ENCODE measurements at regions not wholly inside any gene's neighbourhood (a gene's known extent, or its start where the extent isn't known, plus 50 kb on each side); places are given as distances from the start of the nearest gene placed in this dataset.
"Not testable (repeated sequence)": the region's sequence is repeated elsewhere in the genome, so short reads cannot be mapped to it uniquely, and the experiment has no call there.

DNA sequence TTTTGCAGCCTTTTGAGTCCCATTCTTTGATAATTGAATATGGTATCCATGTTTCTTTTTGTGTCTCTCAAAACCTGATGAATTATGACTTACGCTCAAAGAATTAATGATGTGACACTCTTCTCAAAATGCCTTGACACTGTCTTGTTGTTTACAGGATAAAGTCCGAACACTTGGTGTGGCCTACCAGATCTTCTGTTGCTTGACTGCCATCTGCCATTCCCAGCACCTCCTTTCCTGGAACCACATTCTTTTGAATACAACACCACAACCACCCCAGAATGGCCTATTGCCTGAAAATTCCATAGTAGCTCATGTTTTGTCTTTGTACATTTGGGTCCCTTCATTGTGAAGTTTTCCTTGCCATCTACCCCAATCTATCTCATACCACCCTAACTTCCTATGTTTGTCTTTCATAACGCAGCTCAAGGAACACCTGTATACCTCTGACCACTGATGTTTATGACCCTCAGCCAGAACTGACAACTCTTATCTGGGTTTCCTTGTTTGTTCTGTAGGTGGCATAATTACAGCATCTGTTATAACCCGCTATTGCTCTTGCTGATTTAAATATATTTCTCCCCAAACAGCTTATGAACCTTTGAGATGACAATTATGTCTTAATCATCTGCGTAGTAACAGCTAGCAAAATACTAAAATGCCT lies 991.3 kb downstream of the RAB28 start:
- H3K27me3 ChIP-seq: no peaks in the 10 kb centered on the region
- TF ChIP-seq, protein P1, sequence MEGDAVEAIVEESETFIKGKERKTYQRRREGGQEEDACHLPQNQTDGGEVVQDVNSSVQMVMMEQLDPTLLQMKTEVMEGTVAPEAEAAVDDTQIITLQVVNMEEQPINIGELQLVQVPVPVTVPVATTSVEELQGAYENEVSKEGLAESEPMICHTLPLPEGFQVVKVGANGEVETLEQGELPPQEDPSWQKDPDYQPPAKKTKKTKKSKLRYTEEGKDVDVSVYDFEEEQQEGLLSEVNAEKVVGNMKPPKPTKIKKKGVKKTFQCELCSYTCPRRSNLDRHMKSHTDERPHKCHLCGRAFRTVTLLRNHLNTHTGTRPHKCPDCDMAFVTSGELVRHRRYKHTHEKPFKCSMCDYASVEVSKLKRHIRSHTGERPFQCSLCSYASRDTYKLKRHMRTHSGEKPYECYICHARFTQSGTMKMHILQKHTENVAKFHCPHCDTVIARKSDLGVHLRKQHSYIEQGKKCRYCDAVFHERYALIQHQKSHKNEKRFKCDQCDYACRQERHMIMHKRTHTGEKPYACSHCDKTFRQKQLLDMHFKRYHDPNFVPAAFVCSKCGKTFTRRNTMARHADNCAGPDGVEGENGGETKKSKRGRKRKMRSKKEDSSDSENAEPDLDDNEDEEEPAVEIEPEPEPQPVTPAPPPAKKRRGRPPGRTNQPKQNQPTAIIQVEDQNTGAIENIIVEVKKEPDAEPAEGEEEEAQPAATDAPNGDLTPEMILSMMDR (IDR thresholded peaks at IDR 0.05): no peak
- TF ChIP-seq EP300 (IDR thresholded peaks at IDR 0.05) (no peak), POLR2A (IDR thresholded peaks at IDR 0.05) (no peak)
- WGBS, 2 donors: 90 to 92% methylated on average over 5 of the region's 5 CpGs

DNA sequence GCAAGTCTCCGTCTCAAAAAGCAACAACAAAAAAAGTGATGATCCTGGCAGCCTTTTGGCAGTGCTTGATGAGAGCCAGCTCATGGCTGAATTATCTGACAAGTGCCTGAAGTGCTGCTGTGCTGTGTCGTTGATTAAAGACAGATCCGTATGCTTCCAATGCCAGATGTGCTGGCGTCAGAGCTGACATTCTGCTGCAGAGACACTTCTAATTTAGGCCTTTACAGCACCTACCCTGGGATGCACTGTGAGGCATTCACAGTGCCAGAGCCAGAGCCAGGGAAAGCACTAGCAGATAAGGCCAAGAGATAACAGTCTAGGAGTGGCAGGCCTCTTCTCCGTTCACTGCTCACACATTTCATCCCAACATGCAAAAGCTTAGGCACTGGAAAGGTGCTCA lies 995.5 kb downstream of the RAB28 start:
- no peaks in the 10 kb centered on the region for H3K36me3 ChIP-seq
- no peak overlapping the region for H3K27ac ChIP-seq
- 33 to 44% methylated on average over 5 of the region's 5 CpGs for WGBS, 2 donors
- no peaks in the 10 kb centered on the region for H3K9me3 ChIP-seq
- DNase-seq (ENCODE audit: low spot score in 2 of 2): no peak
- no peak overlapping the region for H3K4me3 ChIP-seq
- TF ChIP-seq EP300 (IDR thresholded peaks at IDR 0.05) (no peak), POLR2A (IDR thresholded peaks at IDR 0.05) (no peak)
- TF ChIP-seq, protein P1 (IDR thresholded peaks at IDR 0.05): no peak
- no peaks in the 10 kb centered on the region for H3K4me1 ChIP-seq
- H3K27me3 ChIP-seq: no peaks in the 10 kb centered on the region

More for the DNA sequence above, 991.3 kb downstream of the RAB28 start:
- no peaks in the 10 kb centered on the region for H3K9me3 ChIP-seq
- H3K4me3 ChIP-seq: no peak overlapping the region
- H3K4me1 ChIP-seq: no peaks in the 10 kb centered on the region
- no peak for DNase-seq (ENCODE audit: low spot score in 2 of 2)
- no peak overlapping the region for H3K27ac ChIP-seq
- H3K36me3 ChIP-seq: no peaks in the 10 kb centered on the region

DNA sequence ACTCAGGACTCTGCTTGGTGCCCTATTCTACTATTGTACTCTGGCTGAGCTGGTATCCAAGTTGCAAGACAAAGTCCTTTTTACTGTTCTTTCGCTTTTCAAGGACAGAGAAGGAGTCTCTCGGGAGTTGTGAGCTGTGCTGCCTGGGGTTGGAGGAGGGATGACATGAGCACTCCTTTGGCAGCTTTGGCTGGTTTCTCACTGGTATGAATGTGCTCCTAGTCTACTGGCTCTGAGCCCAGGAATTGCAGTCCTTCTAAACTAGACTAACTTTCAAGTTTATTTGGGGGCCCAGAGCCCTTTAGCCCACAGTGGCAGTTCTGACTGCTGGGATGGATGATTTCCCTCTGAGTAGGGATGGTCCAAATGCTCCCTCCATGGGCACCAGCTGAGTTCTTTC lies 997.1 kb downstream of the RAB28 start:
- H3K4me1 ChIP-seq: no peaks in the 10 kb centered on the region
- WGBS, 2 donors: 84 to 92% methylated on average over 2 of the region's 2 CpGs
- no peaks in the 10 kb centered on the region for H3K9me3 ChIP-seq
- no peak overlapping the region for H3K4me3 ChIP-seq
- DNase-seq (ENCODE audit: low spot score in 2 of 2): no peak
- H3K36me3 ChIP-seq: no peaks in the 10 kb centered on the region
- H3K27me3 ChIP-seq: no peaks in the 10 kb centered on the region
- no peak overlapping the region for H3K27ac ChIP-seq
- TF ChIP-seq EP300 (IDR thresholded peaks at IDR 0.05) (no peak), POLR2A (IDR thresholded peaks at IDR 0.05) (no peak)
- TF ChIP-seq, protein P1 (IDR thresholded peaks at IDR 0.05): no peak

DNA sequence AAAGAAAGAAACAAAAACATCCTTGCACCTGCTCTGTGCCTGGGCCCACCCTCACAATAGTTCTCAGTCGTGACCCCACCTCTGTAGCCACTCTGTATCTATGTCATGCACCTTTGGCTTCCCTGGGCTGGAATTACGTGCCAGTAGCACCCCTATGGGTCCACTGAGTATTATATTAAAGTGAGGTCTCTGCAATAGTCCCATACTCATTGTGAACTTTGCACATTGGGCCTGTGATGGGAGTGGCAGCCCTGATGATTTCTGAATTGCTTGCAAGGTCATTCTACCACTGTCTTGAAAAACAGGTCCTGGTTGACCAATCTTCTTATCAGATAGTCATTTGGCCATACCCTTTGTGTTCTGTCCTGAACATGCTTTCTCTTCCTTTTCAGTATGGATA lies 1012.1 kb downstream of the RAB28 start:
- TF ChIP-seq EP300 (IDR thresholded peaks at IDR 0.05) (no peak), POLR2A (IDR thresholded peaks at IDR 0.05) (no peak)
- TF ChIP-seq, protein P1 (IDR thresholded peaks at IDR 0.05): no peak
- 60 to 71% methylated on average over 2 of the region's 2 CpGs for WGBS, 2 donors
- Histone ChIP-seq H3K27me3 (no peaks in the 10 kb centered on the region), H3K27ac (no peak overlapping the region), H3K4me1 (no peaks in the 10 kb centered on the region), H3K36me3 (no peaks in the 10 kb centered on the region), H3K4me3 (no peak overlapping the region), H3K9me3 (no peaks in the 10 kb centered on the region)
- no peak for DNase-seq (ENCODE audit: low spot score in 2 of 2)

DNA sequence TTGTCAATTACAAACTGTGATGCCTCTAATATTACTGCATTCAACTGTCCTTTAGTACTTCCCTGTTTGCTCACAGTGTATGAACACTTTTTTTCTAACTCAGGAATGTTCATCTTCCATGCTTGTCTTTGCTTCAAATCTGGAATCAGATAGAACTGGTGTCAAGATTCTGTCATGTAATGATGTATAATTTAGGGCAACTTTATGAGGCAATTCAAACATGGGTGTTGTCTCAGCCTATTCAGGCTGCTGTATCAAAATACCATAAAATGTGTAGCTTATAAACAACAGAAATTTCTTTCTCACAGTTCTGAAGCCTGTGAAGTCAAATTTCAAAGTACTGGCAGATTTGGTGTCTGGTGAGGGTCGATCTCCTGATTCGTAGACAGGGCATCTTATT lies 1012.9 kb downstream of the RAB28 start:
- 85 to 91% methylated on average over 2 of the region's 2 CpGs for WGBS, 2 donors
- Histone ChIP-seq H3K36me3 (no peaks in the 10 kb centered on the region), H3K4me3 (no peak overlapping the region), H3K27ac (no peak overlapping the region), H3K4me1 (no peaks in the 10 kb centered on the region), H3K9me3 (no peaks in the 10 kb centered on the region), H3K27me3 (no peaks in the 10 kb centered on the region)
- DNase-seq (ENCODE audit: low spot score in 2 of 2): no peak
- TF ChIP-seq POLR2A (IDR thresholded peaks at IDR 0.05): no peak
- no peak for TF ChIP-seq EP300 (IDR thresholded peaks at IDR 0.05)
- TF ChIP-seq, protein P1 (IDR thresholded peaks at IDR 0.05): no peak

DNA sequence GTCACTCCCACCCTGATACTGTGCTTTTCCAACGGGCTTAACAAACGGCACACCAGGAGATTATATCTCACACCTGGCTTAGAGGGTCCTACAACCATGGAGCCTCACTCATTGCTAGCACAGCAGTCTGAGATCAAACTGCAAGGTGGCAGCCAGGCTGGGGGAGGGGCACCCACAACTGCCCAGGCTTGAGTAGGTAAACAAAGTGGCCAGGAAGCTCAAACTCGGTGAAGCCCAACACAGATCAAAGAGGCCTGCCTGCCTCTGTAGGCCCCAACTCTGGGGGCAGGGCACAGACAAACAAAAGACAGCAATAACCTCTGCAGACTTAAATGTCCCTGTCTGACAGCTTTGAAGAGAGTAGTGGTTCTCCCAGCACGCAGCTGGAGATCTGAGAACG lies 1022.6 kb downstream of the RAB28 start:
- H3K36me3 ChIP-seq; H3K27ac ChIP-seq; DNase-seq (ENCODE audit: low spot score in 2 of 2); H3K27me3 ChIP-seq; H3K9me3 ChIP-seq; H3K4me3 ChIP-seq; H3K4me1 ChIP-seq: not testable (repeated sequence)
- 84 to 92% methylated on average over 4 to 5 of the region's 5 CpGs for WGBS, 2 donors

Data from tibial nerve (tissue), 4 donors.